ENCODE measurements at regions not wholly inside any gene's neighbourhood (a gene's known extent, or its start where the extent isn't known, plus 50 kb on each side); places are given as distances from the start of the nearest gene placed in this dataset.

GRCh38 chr1:241419986-241420385, 63.0 kb upstream of the RGS7 start:
- no peaks in the 10 kb centered on the region for H3K36me3 ChIP-seq (ENCODE audit: control insufficient read depth, insufficient read depth, low read length)
- BruUV-seq (replicated peaks): no TSS peak
- intact Hi-C loops (cut with micrococcal nuclease) (no loop called here), in situ Hi-C loops (cut with MboI) (no loop called here)
- FAIRE-seq (no peak), DNase-seq (ENCODE audit: extremely low read depth in 1 of 4, low spot score in 3 of 4) (no peak), ATAC-seq (no peak)
- H3K9me3 ChIP-seq (replicated peaks; ENCODE audit: control insufficient read depth, insufficient read depth, low read depth, low read length): no peaks in the 10 kb centered on the region
- no peak overlapping the region for H3K4me2 ChIP-seq (ENCODE audit: insufficient read depth, low read length)
- H3K9ac ChIP-seq (ENCODE audit: insufficient read depth in 1 of 2, low read depth in 2 of 2, low read length in 2 of 2): no peak overlapping the region
- no peak overlapping the region for H3K4me3 ChIP-seq
- 1% methylated on average over 3 of the region's 3 CpGs for WGBS (ENCODE audit: insufficient coverage, low coverage, missing lambda C conversion rate)
- no peaks in the 10 kb centered on the region for H4K20me1 ChIP-seq (replicated peaks; ENCODE audit: control insufficient read depth, insufficient read depth, low read length)
- TF ChIP-seq BCL6 (CRISPR knock-in tag; IDR thresholded peaks at IDR 0.05): no peak
- TF ChIP-seq, protein P1, sequence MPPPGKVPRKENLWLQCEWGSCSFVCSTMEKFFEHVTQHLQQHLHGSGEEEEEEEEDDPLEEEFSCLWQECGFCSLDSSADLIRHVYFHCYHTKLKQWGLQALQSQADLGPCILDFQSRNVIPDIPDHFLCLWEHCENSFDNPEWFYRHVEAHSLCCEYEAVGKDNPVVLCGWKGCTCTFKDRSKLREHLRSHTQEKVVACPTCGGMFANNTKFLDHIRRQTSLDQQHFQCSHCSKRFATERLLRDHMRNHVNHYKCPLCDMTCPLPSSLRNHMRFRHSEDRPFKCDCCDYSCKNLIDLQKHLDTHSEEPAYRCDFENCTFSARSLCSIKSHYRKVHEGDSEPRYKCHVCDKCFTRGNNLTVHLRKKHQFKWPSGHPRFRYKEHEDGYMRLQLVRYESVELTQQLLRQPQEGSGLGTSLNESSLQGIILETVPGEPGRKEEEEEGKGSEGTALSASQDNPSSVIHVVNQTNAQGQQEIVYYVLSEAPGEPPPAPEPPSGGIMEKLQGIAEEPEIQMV (tag; conservative IDR thresholded peaks at IDR 0.05; ENCODE audit: low read depth): no peak
- TF ChIP-seq PKNOX1 (IDR thresholded peaks at IDR 0.05): no peak
- TF ChIP-seq RBM17 (IDR thresholded peaks at IDR 0.05; ENCODE audit: borderline replicate concordance, low read depth, low read length): no peak
- no peak for TF ChIP-seq ILF3 (IDR thresholded peaks at IDR 0.05; ENCODE audit: borderline replicate concordance)
- no peak for TF ChIP-seq ZNF324 (CRISPR knock-in tag; IDR thresholded peaks at IDR 0.05)
- TF ChIP-seq BDP1 (IDR thresholded peaks at IDR 0.05; ENCODE audit: insufficient read depth, insufficient read length): no peak
- no peak for TF ChIP-seq ZNF274 (IDR thresholded peaks at IDR 0.05; ENCODE audit: borderline replicate concordance, low read depth, low read length)
- TF ChIP-seq ZNF3 (CRISPR knock-in tag; IDR thresholded peaks at IDR 0.05): no peak
- TF ChIP-seq, protein P2, sequence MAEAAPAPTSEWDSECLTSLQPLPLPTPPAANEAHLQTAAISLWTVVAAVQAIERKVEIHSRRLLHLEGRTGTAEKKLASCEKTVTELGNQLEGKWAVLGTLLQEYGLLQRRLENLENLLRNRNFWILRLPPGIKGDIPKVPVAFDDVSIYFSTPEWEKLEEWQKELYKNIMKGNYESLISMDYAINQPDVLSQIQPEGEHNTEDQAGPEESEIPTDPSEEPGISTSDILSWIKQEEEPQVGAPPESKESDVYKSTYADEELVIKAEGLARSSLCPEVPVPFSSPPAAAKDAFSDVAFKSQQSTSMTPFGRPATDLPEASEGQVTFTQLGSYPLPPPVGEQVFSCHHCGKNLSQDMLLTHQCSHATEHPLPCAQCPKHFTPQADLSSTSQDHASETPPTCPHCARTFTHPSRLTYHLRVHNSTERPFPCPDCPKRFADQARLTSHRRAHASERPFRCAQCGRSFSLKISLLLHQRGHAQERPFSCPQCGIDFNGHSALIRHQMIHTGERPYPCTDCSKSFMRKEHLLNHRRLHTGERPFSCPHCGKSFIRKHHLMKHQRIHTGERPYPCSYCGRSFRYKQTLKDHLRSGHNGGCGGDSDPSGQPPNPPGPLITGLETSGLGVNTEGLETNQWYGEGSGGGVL (CRISPR knock-in tag; IDR thresholded peaks at IDR 0.05): no peak
- TF ChIP-seq CHCHD3 (CRISPR knock-in tag; IDR thresholded peaks at IDR 0.05): no peak
- no peak for TF ChIP-seq ZNF174 (CRISPR knock-in tag; IDR thresholded peaks at IDR 0.05)
- TF ChIP-seq GTF2E2 (tag; IDR thresholded peaks at IDR 0.05): no peak
- no peak overlapping the region for H3K27ac ChIP-seq (ENCODE audit: extremely low read depth, low read depth, low read length)
- ChIA-PET POLR2A (no interaction called here), CTCF (ENCODE audit: low intra/inter-chr PET ratio) (no interaction called here)
- H3K27me3 ChIP-seq (ENCODE audit: control insufficient read depth in 2 of 2, insufficient read depth in 2 of 2, low read length in 2 of 2): peaks cover 7 to 17% of the 10 kb centered on the region in 2 experiments; a peak in 3 of 5 replicates
- H2AFZ ChIP-seq (ENCODE audit: low read depth, low read length): no peak overlapping the region
- H3K79me2 ChIP-seq (ENCODE audit: control insufficient read depth, insufficient read depth, low read length): no peaks in the 10 kb centered on the region
- H3K4me1 ChIP-seq (replicated peaks in 1 of 2; ENCODE audit: control insufficient read depth in 2 of 2, insufficient read depth in 2 of 2, low read length in 2 of 2): peaks cover 0 to 12% of the 10 kb centered on the region in 2 experiments; a peak in 2 of 5 replicates
- no peaks in the 10 kb centered on the region for H3K9me1 ChIP-seq (ENCODE audit: control insufficient read depth, insufficient read depth, low read length)

Data from K562 (cell line).